ENCODE measurements at regions not wholly inside any gene's neighbourhood (a gene's known extent, or its start where the extent isn't known, plus 50 kb on each side); places are given as distances from the start of the nearest gene placed in this dataset.

GRCh38 chr5:133698646-133699526, 86.5 kb upstream of the FSTL4 start:
- TF ChIP-seq EZH2 (IDR thresholded peaks at IDR 0.05; ENCODE audit: low read length, missing control alignments) = no peak
- no peak for TF ChIP-seq CTCF (conservative IDR thresholded peaks at IDR 0.05 in 1 of 2, IDR thresholded peaks at IDR 0.05 in 1 of 2; ENCODE audit: low read depth in 1 of 2, low read length in 2 of 2)

Data from fibroblast of lung (primary cell).